ENCODE measurements at regions not wholly inside any gene's neighbourhood (a gene's known extent, or its start where the extent isn't known, plus 50 kb on each side); places are given as distances from the start of the nearest gene placed in this dataset.

- ATAC-seq (ENCODE audit: low read depth) (no peak), DNase-seq (no peak)
- POLR2A ChIA-PET (ENCODE audit: unreplicated experiment) = no interaction called here
- H3K23ac ChIP-seq (ENCODE audit: low read depth, low read length) = no peak overlapping the region
- H3K4ac ChIP-seq (ENCODE audit: low read depth, low read length) = no peak overlapping the region
- CTCF ChIA-PET = no interaction called here
- no peak overlapping the region for H3K4me2 ChIP-seq (ENCODE audit: low read depth, low read length)
- no peak overlapping the region for H4K91ac ChIP-seq (ENCODE audit: insufficient read depth, low read depth, low read length)
- in situ Hi-C loops (cut with MboI; ENCODE audit: low sequenced_read_pairs) = no loop called here
- no peaks in the 10 kb centered on the region for H3K36me3 ChIP-seq (ENCODE audit: control insufficient read depth, insufficient read depth, low read length)
- H4K20me1 ChIP-seq (ENCODE audit: insufficient read depth, low read length) = no peaks in the 10 kb centered on the region
- H3K4me3 ChIP-seq (ENCODE audit: insufficient read depth, low read depth, low read length) = no peak overlapping the region
- H2BK120ac ChIP-seq (ENCODE audit: low read depth, low read length) = no peak overlapping the region
- no peak overlapping the region for H2BK5ac ChIP-seq (ENCODE audit: low read depth, low read length, poor library complexity, severe bottlenecking)
- H3K4me1 ChIP-seq (ENCODE audit: control insufficient read depth, insufficient read depth, low read length) = no peaks in the 10 kb centered on the region
- intact Hi-C loops (cut with micrococcal nuclease) = no loop called here
- no peaks in the 10 kb centered on the region for H3K79me1 ChIP-seq (ENCODE audit: low read depth in 1 of 2, low read length in 2 of 2)
- H3K14ac ChIP-seq (replicated peaks; ENCODE audit: low read depth, low read length) = no peak overlapping the region
- no peak overlapping the region for H3K18ac ChIP-seq (ENCODE audit: low read depth, low read length)
- no peaks in the 10 kb centered on the region; the same call in 1 of the 2 replicates for H3K27me3 ChIP-seq (ENCODE audit: control insufficient read depth, insufficient read depth, low read length)
- WGBS, 2 experiments (ENCODE audit: extremely low coverage in 2 of 2, insufficient read length in 1 of 2) = 16% methylated on average over 10 of the region's 33 CpGs; no CpG with 5 or more reads in 1 of the 2 experiments
- no peak overlapping the region for H3K27ac ChIP-seq (ENCODE audit: insufficient read depth, low read length)
- H2AK5ac ChIP-seq (ENCODE audit: low read depth, low read length) = no peak overlapping the region
- H4K8ac ChIP-seq (ENCODE audit: low read depth in 2 of 2, low read length in 2 of 2) = no peak overlapping the region
- H2BK20ac ChIP-seq (ENCODE audit: low read depth, low read length) = no peak overlapping the region
- dilution Hi-C loops (cut with HindIII; ENCODE audit: low sequenced_read_pairs, unreplicated experiment) = no loop called here
- no peak overlapping the region for H3K9ac ChIP-seq (ENCODE audit: low read depth, low read length)
- peaks cover 14% of the 10 kb centered on the region for H3K9me3 ChIP-seq (ENCODE audit: control insufficient read depth, insufficient read depth, low read length)
- no peak overlapping the region for H2BK15ac ChIP-seq (ENCODE audit: low read depth, low read length)
- no peaks in the 10 kb centered on the region for H3K9me1 ChIP-seq (ENCODE audit: insufficient read depth, low read length)
- H4K5ac ChIP-seq (ENCODE audit: low read depth, low read length) = no peak overlapping the region
- no peak overlapping the region for H2AFZ ChIP-seq (replicated peaks; ENCODE audit: low read length, poor library complexity)
- BruUV-seq (replicated peaks) = no TSS peak
- no peak overlapping the region for H3K56ac ChIP-seq (ENCODE audit: extremely low read depth, insufficient read depth, low read length)
- no peak overlapping the region for H2AK9ac ChIP-seq (replicated peaks; ENCODE audit: low read depth, low read length, poor library complexity)
- TF ChIP-seq RFX5 (IDR thresholded peaks at IDR 0.05; ENCODE audit: low read depth, low read length) (no peak), BHLHE40 (IDR thresholded peaks at IDR 0.05; ENCODE audit: low read depth, low read length) (no peak)
- TF ChIP-seq, protein P1, sequence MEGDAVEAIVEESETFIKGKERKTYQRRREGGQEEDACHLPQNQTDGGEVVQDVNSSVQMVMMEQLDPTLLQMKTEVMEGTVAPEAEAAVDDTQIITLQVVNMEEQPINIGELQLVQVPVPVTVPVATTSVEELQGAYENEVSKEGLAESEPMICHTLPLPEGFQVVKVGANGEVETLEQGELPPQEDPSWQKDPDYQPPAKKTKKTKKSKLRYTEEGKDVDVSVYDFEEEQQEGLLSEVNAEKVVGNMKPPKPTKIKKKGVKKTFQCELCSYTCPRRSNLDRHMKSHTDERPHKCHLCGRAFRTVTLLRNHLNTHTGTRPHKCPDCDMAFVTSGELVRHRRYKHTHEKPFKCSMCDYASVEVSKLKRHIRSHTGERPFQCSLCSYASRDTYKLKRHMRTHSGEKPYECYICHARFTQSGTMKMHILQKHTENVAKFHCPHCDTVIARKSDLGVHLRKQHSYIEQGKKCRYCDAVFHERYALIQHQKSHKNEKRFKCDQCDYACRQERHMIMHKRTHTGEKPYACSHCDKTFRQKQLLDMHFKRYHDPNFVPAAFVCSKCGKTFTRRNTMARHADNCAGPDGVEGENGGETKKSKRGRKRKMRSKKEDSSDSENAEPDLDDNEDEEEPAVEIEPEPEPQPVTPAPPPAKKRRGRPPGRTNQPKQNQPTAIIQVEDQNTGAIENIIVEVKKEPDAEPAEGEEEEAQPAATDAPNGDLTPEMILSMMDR (conservative IDR thresholded peaks at IDR 0.05; ENCODE audit: low read depth, low read length) = no peak
- TF ChIP-seq, protein P2, sequence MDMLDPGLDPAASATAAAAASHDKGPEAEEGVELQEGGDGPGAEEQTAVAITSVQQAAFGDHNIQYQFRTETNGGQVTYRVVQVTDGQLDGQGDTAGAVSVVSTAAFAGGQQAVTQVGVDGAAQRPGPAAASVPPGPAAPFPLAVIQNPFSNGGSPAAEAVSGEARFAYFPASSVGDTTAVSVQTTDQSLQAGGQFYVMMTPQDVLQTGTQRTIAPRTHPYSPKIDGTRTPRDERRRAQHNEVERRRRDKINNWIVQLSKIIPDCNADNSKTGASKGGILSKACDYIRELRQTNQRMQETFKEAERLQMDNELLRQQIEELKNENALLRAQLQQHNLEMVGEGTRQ (IDR thresholded peaks at IDR 0.05; ENCODE audit: low read depth, low read length) = no peak
These were observed 165.4 kb downstream of the ACTR3B start for GRCh38 chr7:152924826-152925411.
